ENCODE measurements at regions not wholly inside any gene's neighbourhood (a gene's known extent, or its start where the extent isn't known, plus 50 kb on each side); places are given as distances from the start of the nearest gene placed in this dataset.
"Not testable (repeated sequence)": the region's sequence is repeated elsewhere in the genome, so short reads cannot be mapped to it uniquely, and the experiment has no call there.

DNA sequence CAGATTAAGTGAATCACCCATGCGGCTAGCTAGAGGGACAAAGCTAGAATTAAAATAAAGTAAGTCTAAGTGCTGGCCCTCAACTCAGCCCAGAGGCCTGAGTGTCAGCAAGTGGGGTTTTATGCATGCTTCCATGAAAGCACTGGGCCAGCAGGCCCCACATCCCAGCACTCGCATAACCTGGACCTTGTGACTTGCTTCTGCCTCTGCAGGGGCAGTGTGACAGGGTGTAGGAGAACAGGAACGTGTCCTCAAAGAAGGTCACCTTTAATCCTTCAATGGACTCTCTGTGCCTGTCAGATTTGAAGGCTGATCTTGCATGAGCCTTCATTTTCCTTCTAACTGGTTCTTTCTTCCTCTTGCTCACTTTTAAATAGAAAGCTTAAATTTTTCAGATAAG, 183.4 kb downstream of the ALDH8A1 start:
- no peak overlapping the region for H3K27ac ChIP-seq (replicated peaks)
- no peak for DNase-seq (ENCODE audit: low read depth in 1 of 2, low spot score in 1 of 2)
- no peak overlapping the region for H3K4me3 ChIP-seq (replicated peaks; ENCODE audit: insufficient read depth, low read length)
- H3K27me3 ChIP-seq (ENCODE audit: insufficient read depth, poor library complexity, severe bottlenecking), result peaks cover 2% of the 10 kb centered on the region
- TF ChIP-seq, protein P1, sequence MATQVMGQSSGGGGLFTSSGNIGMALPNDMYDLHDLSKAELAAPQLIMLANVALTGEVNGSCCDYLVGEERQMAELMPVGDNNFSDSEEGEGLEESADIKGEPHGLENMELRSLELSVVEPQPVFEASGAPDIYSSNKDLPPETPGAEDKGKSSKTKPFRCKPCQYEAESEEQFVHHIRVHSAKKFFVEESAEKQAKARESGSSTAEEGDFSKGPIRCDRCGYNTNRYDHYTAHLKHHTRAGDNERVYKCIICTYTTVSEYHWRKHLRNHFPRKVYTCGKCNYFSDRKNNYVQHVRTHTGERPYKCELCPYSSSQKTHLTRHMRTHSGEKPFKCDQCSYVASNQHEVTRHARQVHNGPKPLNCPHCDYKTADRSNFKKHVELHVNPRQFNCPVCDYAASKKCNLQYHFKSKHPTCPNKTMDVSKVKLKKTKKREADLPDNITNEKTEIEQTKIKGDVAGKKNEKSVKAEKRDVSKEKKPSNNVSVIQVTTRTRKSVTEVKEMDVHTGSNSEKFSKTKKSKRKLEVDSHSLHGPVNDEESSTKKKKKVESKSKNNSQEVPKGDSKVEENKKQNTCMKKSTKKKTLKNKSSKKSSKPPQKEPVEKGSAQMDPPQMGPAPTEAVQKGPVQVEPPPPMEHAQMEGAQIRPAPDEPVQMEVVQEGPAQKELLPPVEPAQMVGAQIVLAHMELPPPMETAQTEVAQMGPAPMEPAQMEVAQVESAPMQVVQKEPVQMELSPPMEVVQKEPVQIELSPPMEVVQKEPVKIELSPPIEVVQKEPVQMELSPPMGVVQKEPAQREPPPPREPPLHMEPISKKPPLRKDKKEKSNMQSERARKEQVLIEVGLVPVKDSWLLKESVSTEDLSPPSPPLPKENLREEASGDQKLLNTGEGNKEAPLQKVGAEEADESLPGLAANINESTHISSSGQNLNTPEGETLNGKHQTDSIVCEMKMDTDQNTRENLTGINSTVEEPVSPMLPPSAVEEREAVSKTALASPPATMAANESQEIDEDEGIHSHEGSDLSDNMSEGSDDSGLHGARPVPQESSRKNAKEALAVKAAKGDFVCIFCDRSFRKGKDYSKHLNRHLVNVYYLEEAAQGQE (IDR thresholded peaks at IDR 0.05; ENCODE audit: insufficient replicate concordance, low read depth), result no peak
- TF ChIP-seq GABPA (IDR thresholded peaks at IDR 0.05; ENCODE audit: low read depth) (no peak), SPI1 (IDR thresholded peaks at IDR 0.05; ENCODE audit: borderline replicate concordance, low read depth) (no peak), CTCF (IDR thresholded peaks at IDR 0.05; ENCODE audit: insufficient read depth, low read length) (no peak), POLR2AphosphoS5 (IDR thresholded peaks at IDR 0.05; ENCODE audit: low read depth) (no peak)

DNA sequence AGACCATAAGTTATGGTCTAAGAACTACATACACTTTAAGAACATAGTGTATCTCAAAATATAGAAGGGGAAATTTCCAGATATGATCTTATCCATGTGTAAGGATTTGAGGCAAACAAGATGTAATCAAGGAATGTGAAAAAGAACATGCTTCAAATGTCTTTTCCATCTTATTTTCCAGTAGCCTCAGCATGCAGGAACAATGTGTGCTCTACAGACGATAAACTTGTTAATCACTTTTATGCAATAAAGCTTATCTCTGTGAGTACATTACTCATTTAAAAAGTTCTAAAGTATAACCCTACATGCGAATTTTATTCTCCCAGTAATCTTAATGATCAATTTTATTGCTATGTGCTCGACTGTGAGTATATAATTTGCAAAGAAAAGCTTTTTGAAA, 185.2 kb downstream of the ALDH8A1 start:
- no peak for DNase-seq (ENCODE audit: low read depth in 1 of 2, low spot score in 1 of 2)
- TF ChIP-seq GABPA (IDR thresholded peaks at IDR 0.05; ENCODE audit: low read depth), result no peak
- no peak for TF ChIP-seq CTCF (IDR thresholded peaks at IDR 0.05; ENCODE audit: insufficient read depth, low read length)
- TF ChIP-seq POLR2AphosphoS5 (IDR thresholded peaks at IDR 0.05; ENCODE audit: low read depth), result no peak
- TF ChIP-seq SPI1 (IDR thresholded peaks at IDR 0.05; ENCODE audit: borderline replicate concordance, low read depth), result no peak
- TF ChIP-seq, protein P1 (IDR thresholded peaks at IDR 0.05; ENCODE audit: insufficient replicate concordance, low read depth), result no peak
- no peak overlapping the region for H3K4me3 ChIP-seq (replicated peaks; ENCODE audit: insufficient read depth, low read length)
- H3K27me3 ChIP-seq (ENCODE audit: insufficient read depth, poor library complexity, severe bottlenecking), result peaks cover 2% of the 10 kb centered on the region
- no peak overlapping the region for H3K27ac ChIP-seq (replicated peaks)

GRCh38 chr6:134763575-134763974, 186.3 kb downstream of the ALDH8A1 start:
- not testable (repeated sequence) for H3K27me3 ChIP-seq (ENCODE audit: insufficient read depth, poor library complexity, severe bottlenecking); H3K4me3 ChIP-seq (replicated peaks; ENCODE audit: insufficient read depth, low read length); DNase-seq (ENCODE audit: low read depth in 1 of 2, low spot score in 1 of 2); H3K27ac ChIP-seq (replicated peaks)

GRCh38 chr6:134758621-134759020, 191.3 kb downstream of the ALDH8A1 start:
- TF ChIP-seq, protein P1 (IDR thresholded peaks at IDR 0.05; ENCODE audit: insufficient replicate concordance, low read depth), result no peak
- TF ChIP-seq CTCF (IDR thresholded peaks at IDR 0.05; ENCODE audit: insufficient read depth, low read length), result no peak
- TF ChIP-seq GABPA (IDR thresholded peaks at IDR 0.05; ENCODE audit: low read depth), result no peak
- TF ChIP-seq SPI1 (IDR thresholded peaks at IDR 0.05; ENCODE audit: borderline replicate concordance, low read depth), result no peak
- TF ChIP-seq POLR2AphosphoS5 (IDR thresholded peaks at IDR 0.05; ENCODE audit: low read depth), result no peak
- Histone ChIP-seq H3K4me3 (replicated peaks; ENCODE audit: insufficient read depth, low read length) (no peak overlapping the region), H3K27me3 (ENCODE audit: insufficient read depth, poor library complexity, severe bottlenecking) (no peaks in the 10 kb centered on the region), H3K27ac (replicated peaks) (no peak overlapping the region)
- DNase-seq (ENCODE audit: low read depth in 1 of 2, low spot score in 1 of 2), result no peak

Measured in HL-60 (cell line).